ENCODE measurements at regions not wholly inside any gene's neighbourhood (a gene's known extent, or its start where the extent isn't known, plus 50 kb on each side); places are given as distances from the start of the nearest gene placed in this dataset.

- H3K36me3 ChIP-seq (ENCODE audit: insufficient read depth, low read length) = no peaks in the 10 kb centered on the region
- no peaks in the 10 kb centered on the region for H3K9me3 ChIP-seq (ENCODE audit: low read length)
- H3K79me2 ChIP-seq (ENCODE audit: insufficient read depth, low read length) = no peaks in the 10 kb centered on the region
- H2AFZ ChIP-seq (ENCODE audit: low read length) = no peak overlapping the region
- H4K20me1 ChIP-seq (ENCODE audit: insufficient read depth, low read length) = no peaks in the 10 kb centered on the region
- TF ChIP-seq EZH2 (IDR thresholded peaks at IDR 0.05; ENCODE audit: borderline replicate concordance, low read length) = no peak
- no peak for TF ChIP-seq CTCF (IDR thresholded peaks at IDR 0.05; ENCODE audit: low read length)
- H3F3A ChIP-seq (ENCODE audit: insufficient read depth, low read length) = no peaks in the 10 kb centered on the region
- H3K9me2 ChIP-seq (ENCODE audit: low read depth, low read length) = no peaks in the 10 kb centered on the region
- H3K4me1 ChIP-seq (ENCODE audit: insufficient read depth, low read length, severe bottlenecking) = peaks cover 11% of the 10 kb centered on the region
- no peak overlapping the region for H3K4me2 ChIP-seq (ENCODE audit: low read length)
- no peak overlapping the region for H3K27ac ChIP-seq (ENCODE audit: low read depth, low read length, poor library complexity, severe bottlenecking)
- no peak overlapping the region for H3K4me3 ChIP-seq (ENCODE audit: low read depth, low read length, poor library complexity, severe bottlenecking)
- no peak overlapping the region for H3K9ac ChIP-seq (ENCODE audit: low read length)
- H3K27me3 ChIP-seq (ENCODE audit: insufficient read depth, low read length) = no peaks in the 10 kb centered on the region
Observed at GRCh38 chr14:59120921-59121320, 67.5 kb upstream of the DAAM1 start.

- TF ChIP-seq CTCF (IDR thresholded peaks at IDR 0.05; ENCODE audit: low read length) = no peak
- no peak for TF ChIP-seq EZH2 (IDR thresholded peaks at IDR 0.05; ENCODE audit: borderline replicate concordance, low read length)
- H3K9me2 ChIP-seq (ENCODE audit: low read depth, low read length) = no peaks in the 10 kb centered on the region
- no peak overlapping the region for H2AFZ ChIP-seq (ENCODE audit: low read length)
- H3K27ac ChIP-seq (ENCODE audit: low read depth, low read length, poor library complexity, severe bottlenecking) = no peak overlapping the region
- no peaks in the 10 kb centered on the region for H3K79me2 ChIP-seq (ENCODE audit: insufficient read depth, low read length)
- no peaks in the 10 kb centered on the region for H4K20me1 ChIP-seq (ENCODE audit: insufficient read depth, low read length)
- peaks cover 17% of the 10 kb centered on the region for H3K4me1 ChIP-seq (ENCODE audit: insufficient read depth, low read length, severe bottlenecking)
- H3K9ac ChIP-seq (ENCODE audit: low read length) = no peak overlapping the region
- no peaks in the 10 kb centered on the region for H3K9me3 ChIP-seq (ENCODE audit: low read length)
- no peaks in the 10 kb centered on the region for H3K36me3 ChIP-seq (ENCODE audit: insufficient read depth, low read length)
- H3K4me3 ChIP-seq (ENCODE audit: low read depth, low read length, poor library complexity, severe bottlenecking) = no peak overlapping the region
- H3K27me3 ChIP-seq (ENCODE audit: insufficient read depth, low read length) = no peaks in the 10 kb centered on the region
- H3K4me2 ChIP-seq (ENCODE audit: low read length) = no peak overlapping the region
- no peaks in the 10 kb centered on the region for H3F3A ChIP-seq (ENCODE audit: insufficient read depth, low read length)
Observed at GRCh38 chr14:59123531-59123930, 64.9 kb upstream of the DAAM1 start.

- H3K9ac ChIP-seq (ENCODE audit: low read length) = no peak overlapping the region
- peak; percentile 64 for TF ChIP-seq CTCF (IDR thresholded peaks at IDR 0.05; ENCODE audit: low read length)
- no peak for TF ChIP-seq EZH2 (IDR thresholded peaks at IDR 0.05; ENCODE audit: borderline replicate concordance, low read length)
- H3F3A ChIP-seq (ENCODE audit: insufficient read depth, low read length) = no peaks in the 10 kb centered on the region
- no peaks in the 10 kb centered on the region for H3K79me2 ChIP-seq (ENCODE audit: insufficient read depth, low read length)
- H3K4me1 ChIP-seq (ENCODE audit: insufficient read depth, low read length, severe bottlenecking) = peaks cover 21% of the 10 kb centered on the region
- H3K27ac ChIP-seq (ENCODE audit: low read depth, low read length, poor library complexity, severe bottlenecking) = no peak overlapping the region
- H3K9me3 ChIP-seq (ENCODE audit: low read length) = no peaks in the 10 kb centered on the region
- no peaks in the 10 kb centered on the region for H4K20me1 ChIP-seq (ENCODE audit: insufficient read depth, low read length)
- no peak overlapping the region for H2AFZ ChIP-seq (ENCODE audit: low read length)
- no peaks in the 10 kb centered on the region for H3K9me2 ChIP-seq (ENCODE audit: low read depth, low read length)
- H3K4me2 ChIP-seq (ENCODE audit: low read length) = no peak overlapping the region
- no peak overlapping the region for H3K4me3 ChIP-seq (ENCODE audit: low read depth, low read length, poor library complexity, severe bottlenecking)
- H3K27me3 ChIP-seq (ENCODE audit: insufficient read depth, low read length) = no peaks in the 10 kb centered on the region
- H3K36me3 ChIP-seq (ENCODE audit: insufficient read depth, low read length) = no peaks in the 10 kb centered on the region
Observed at GRCh38 chr14:59123975-59124374, 64.5 kb upstream of the DAAM1 start.

Data from OCI-LY1 (cell line).